Posterior vena cava (tissue), 2 donors: ENCODE measurements at regions not wholly inside any gene's neighbourhood (a gene's known extent, or its start where the extent isn't known, plus 50 kb on each side); places are given as distances from the start of the nearest gene placed in this dataset.

Experiments used
- DNase-seq: peaks from one replicate; pipeline ENCODE4 v3.0.0-alpha.2; 2020; ENCODE audit warnings: low spot score
- intact Hi-C, 2 donors: fragments of 100-400 bp; cut with DNase I; formaldehyde crosslinking; loops; one replicate each; pipeline versions ENCODE4 v1.14.1 to v1.14.2; 2022 to 2023
- donor health status: DM: yes; HTN: yes; CAD: no.
- donor health status: DM: yes; HTN: yes; CAD: no.

- intact Hi-C loops, result no loop called here
- no peak for DNase-seq
Observed at GRCh38 chr5:173532689-173533250, 83.7 kb downstream of the BOD1 start.

DNA sequence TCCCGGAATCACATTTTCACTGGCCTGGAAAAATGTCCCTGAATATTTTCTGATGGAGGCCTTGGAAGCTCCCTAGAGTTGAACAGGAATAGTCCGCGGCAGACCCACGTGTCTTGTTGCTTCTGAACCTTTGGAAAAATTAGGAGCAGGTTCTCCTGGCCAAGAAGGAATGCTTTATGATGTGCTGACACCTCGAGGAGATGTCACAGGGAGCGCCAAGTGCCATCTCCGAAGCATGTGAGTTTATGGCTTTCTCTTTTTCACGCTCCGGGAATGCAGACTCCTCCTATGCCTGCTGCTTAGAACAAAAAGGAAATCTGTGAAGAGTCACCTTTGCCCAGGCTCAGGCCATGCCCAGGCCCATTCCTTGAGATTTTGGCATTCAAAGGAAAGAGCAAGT is 84.6 kb downstream of the BOD1 start:
- DNase-seq, result no peak
- intact Hi-C loops, result no loop called here

DNA sequence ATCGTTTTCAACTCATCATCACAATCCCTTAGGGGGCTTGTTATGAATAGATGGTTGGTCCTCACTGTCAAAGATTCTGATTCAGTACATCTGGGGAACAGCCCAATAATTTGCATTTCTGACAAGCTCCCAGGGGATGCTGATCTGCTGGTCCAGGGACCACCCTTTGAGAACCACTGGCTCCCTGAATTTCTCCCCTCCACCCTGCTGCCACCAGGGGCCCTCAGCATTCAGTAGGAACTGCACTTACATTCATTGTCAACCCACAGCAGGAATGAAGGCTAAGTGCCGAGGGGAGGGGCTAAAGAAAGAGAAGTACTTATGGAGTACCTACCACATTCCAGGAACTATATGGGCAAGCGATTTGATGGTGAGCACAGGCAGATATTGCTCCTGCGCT is 85.9 kb downstream of the BOD1 start:
- intact Hi-C loops, result no loop called here

GRCh38 chr5:173529861-173530260 is 86.6 kb downstream of the BOD1 start:
- intact Hi-C loops, result no loop called here
- no peak for DNase-seq

More for the DNA sequence above, 85.9 kb downstream of the BOD1 start:
- no peak for DNase-seq

- no peak for DNase-seq
- intact Hi-C loops, result no loop called here
Observed at GRCh38 chr5:173527671-173528070, 88.8 kb downstream of the BOD1 start.

- intact Hi-C loops, result no loop called here
- DNase-seq, result no peak
Observed at GRCh38 chr5:173524136-173524535, 92.3 kb downstream of the BOD1 start.

GRCh38 chr5:173523388-173523787 is 93.1 kb downstream of the BOD1 start:
- no peak for DNase-seq
- intact Hi-C loops, result no loop called here

GRCh38 chr5:173522518-173522917 is 93.9 kb downstream of the BOD1 start:
- intact Hi-C loops, result no loop called here
- DNase-seq, result no peak

GRCh38 chr5:173518856-173519255 is 97.6 kb downstream of the BOD1 start:
- intact Hi-C loops, result no loop called here

GRCh38 chr5:173517648-173518047 is 98.8 kb downstream of the BOD1 start:
- intact Hi-C loops, result no loop called here
- DNase-seq, result no peak

More at GRCh38 chr5:173518856-173519255, 97.6 kb downstream of the BOD1 start:
- DNase-seq, result no peak

DNA sequence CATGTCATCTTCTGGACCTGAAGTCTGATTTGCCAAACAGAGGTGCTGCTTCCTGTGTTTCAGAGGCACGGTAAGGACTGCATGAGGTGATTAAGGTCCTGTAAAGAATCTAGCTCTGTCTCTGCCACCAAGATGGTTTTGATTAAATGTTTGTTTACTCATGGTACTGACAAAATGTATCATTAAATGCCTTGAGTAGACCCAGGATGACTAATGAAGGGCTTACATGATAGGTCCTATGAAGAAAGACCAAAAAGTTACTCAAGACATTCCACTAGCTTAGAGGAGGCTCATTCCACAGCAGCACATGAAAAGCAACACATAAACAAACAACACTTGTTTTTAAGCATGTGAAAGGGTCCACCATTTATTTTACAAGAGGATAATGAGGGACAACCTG is 100.9 kb downstream of the BOD1 start:
- intact Hi-C loops, result no loop called here
- DNase-seq, result no peak

- intact Hi-C loops, result no loop called here
- no peak for DNase-seq
Observed at GRCh38 chr5:173514661-173515060, 101.8 kb downstream of the BOD1 start.

- DNase-seq, result no peak
- intact Hi-C loops, result no loop called here
Observed at GRCh38 chr5:173513521-173513991, 102.9 kb downstream of the BOD1 start.

- DNase-seq, result no peak
- intact Hi-C loops, result no loop called here
Observed at GRCh38 chr5:173512637-173513435, 103.6 kb downstream of the BOD1 start.

GRCh38 chr5:173509060-173509459 is 107.4 kb downstream of the BOD1 start:
- no peak for DNase-seq
- intact Hi-C loops, result no loop called here

GRCh38 chr5:173507171-173507570 is 109.3 kb downstream of the BOD1 start:
- intact Hi-C loops, result no loop called here
- no peak for DNase-seq

DNA sequence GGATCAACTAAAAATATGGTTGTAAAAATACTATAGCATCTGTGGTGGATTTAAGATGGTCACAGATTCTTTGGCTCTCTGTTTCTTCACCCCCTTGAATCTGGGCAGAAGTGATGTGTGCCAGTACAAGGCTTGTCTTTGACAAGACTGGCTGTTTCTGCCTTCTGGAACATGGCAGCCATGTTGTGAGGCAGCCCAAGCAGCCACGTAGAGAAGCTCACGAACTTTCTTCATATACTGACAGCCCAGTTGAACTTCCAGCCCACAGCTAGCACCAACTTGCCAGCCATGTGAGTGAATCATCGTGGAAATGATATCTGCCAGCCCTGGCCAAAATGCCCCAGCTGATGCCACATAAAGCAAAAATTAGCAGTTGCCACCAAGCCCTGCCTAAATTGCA is 110.8 kb downstream of the BOD1 start:
- DNase-seq, result no peak
- intact Hi-C loops, result no loop called here

DNA sequence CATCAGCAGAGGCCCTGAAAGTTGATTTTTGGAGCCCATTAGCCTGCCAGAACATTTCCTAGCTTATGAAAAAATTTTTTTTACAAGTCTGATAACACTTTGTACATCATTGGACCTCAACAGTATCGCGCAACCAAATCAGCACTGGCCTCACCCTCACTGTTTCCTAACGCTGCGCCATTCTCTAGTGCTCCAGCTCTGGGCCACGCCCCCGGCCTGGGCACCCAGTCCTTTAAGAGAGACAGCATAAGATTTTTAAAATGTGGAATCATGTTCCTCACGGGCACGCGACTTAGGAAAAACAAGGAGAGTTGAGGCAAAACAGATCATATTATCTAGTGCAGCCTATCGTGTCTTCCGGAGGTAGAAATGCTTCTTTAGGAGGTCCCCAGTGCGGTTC is 114.5 kb downstream of the BOD1 start:
- intact Hi-C loops, result no loop called here
- DNase-seq, result no peak

DNA sequence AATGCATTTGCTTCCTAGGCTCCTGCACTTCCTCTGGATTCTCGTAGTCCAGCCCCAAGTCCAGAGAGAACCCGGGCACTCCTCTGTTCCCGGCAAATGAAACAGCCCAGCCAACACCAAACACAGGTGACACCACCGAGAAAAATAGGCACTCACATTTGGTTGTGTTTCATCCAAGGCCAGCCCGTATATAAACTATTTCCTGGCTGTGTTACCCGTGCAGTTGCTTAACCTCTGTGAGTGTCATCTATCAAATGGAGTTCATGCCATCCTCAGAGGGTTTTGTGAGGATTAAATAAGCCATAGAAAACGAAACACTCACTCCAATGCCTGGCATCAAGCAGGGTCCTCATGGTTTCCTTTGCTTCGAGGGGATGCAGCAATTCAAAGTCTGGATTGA is 115.2 kb downstream of the BOD1 start:
- no peak for DNase-seq
- intact Hi-C loops, result no loop called here

DNA sequence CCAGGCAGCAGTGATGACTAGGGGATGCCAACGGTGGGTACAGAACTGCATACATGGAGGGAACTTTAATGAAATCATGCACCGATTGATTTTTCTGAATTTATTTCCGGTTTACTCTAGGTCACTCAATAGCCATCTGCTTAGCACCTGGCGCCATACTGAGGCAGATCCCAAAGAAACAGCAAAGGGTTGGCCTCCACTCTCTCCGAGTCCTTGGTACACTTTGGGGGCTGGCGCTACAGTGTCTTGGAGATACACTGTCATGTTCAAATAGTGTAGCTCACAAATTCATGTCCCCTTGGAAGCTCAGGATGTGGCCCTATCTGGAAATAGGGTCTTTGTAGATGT is 116.3 kb downstream of the BOD1 start:
- no peak for DNase-seq
- intact Hi-C loops, result no loop called here

DNA sequence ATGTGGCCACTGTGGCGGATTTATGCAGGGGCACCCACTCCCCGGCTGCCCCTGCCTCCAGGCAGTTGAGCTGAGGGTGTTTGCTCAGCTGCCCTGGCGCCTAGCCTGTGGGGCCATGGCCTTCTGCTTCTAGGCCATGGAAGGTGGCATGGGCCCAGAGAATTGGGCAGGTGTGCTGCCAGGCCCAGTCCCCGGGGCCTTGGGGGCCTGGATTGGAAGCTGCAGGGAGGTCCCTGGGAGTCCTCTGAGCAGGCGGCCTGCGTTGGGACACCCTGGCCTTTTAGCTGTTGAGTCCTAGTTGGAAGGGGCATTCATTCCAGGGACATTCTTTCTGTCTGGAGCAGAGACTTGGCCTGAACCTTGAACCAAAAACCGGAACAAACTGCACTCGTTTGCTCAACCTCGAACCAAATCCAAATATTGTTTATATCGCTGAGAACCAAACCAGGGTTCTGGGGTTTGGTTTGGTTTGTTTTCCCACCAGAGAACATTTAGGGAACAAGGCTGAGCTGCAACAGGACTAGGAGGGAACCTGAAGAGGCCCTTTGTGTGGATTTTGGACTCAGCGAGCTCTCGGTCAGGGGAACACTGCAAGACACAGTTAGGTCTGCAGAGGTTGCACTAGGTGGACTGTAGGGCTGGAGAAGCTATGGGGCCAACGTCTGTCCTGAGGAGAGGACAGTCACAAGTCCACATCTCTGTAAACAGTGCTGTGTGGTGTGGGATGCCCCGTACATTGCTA is 116.8 kb downstream of the BOD1 start:
- no peak for DNase-seq
- intact Hi-C loops, result no loop called here
